Right renal cortex interstitium (tissue), 3 donors: ENCODE measurements at regions not wholly inside any gene's neighbourhood (a gene's known extent, or its start where the extent isn't known, plus 50 kb on each side); places are given as distances from the start of the nearest gene placed in this dataset.
"Not testable (repeated sequence)": the region's sequence is repeated elsewhere in the genome, so short reads cannot be mapped to it uniquely, and the experiment has no call there.

ENCODE experiments used
- DNase-seq, 3 donors: peaks; one replicate each; pipeline ENCODE4 v3.0.0-alpha.2; 2013; ENCODE audit warnings: low read depth in 3 of 3, low spot score in 2 of 3

- no peak for DNase-seq
Measured at GRCh38 chr6:147666255-147666654, 157.8 kb downstream of the SAMD5 start.

GRCh38 chr6:147667082-147667481 lies 158.6 kb downstream of the SAMD5 start:
- DNase-seq = no peak

GRCh38 chr6:147674099-147674498 lies 165.6 kb downstream of the SAMD5 start:
- no peak for DNase-seq

- no peak for DNase-seq
Measured at GRCh38 chr6:147674794-147675193, 166.3 kb downstream of the SAMD5 start.

- no peak for DNase-seq
Measured at GRCh38 chr6:147675281-147675680, 166.8 kb downstream of the SAMD5 start.

- no peak for DNase-seq
Measured at GRCh38 chr6:147676495-147677199, 168.2 kb downstream of the SAMD5 start.

GRCh38 chr6:147677647-147678046 lies 169.2 kb downstream of the SAMD5 start:
- DNase-seq = no peak

GRCh38 chr6:147678253-147678652 lies 169.8 kb downstream of the SAMD5 start:
- peak in 1 of 3 donors; percentile 29 for DNase-seq

- no peak for DNase-seq
Measured at GRCh38 chr6:147684906-147685305, 176.4 kb downstream of the SAMD5 start.

GRCh38 chr6:147689398-147689797 lies 180.9 kb downstream of the SAMD5 start:
- DNase-seq = no peak

GRCh38 chr6:147691446-147691845 lies 183.0 kb downstream of the SAMD5 start:
- DNase-seq = no peak

- DNase-seq = no peak
Measured at GRCh38 chr6:147693181-147693580, 184.7 kb downstream of the SAMD5 start.

- DNase-seq = not testable (repeated sequence)
Measured at GRCh38 chr6:147694556-147694955, 186.1 kb downstream of the SAMD5 start.

GRCh38 chr6:147695819-147696218 lies 187.3 kb downstream of the SAMD5 start:
- DNase-seq = no peak

- no peak for DNase-seq
Measured at GRCh38 chr6:147699140-147699539, 190.7 kb downstream of the SAMD5 start.

- no peak for DNase-seq
Measured at GRCh38 chr6:147699637-147700036, 191.1 kb downstream of the SAMD5 start.

- DNase-seq = no peak
Measured at GRCh38 chr6:147700436-147701209, 192.1 kb downstream of the SAMD5 start.

GRCh38 chr6:147704691-147705090 lies 196.2 kb downstream of the SAMD5 start:
- no peak for DNase-seq

GRCh38 chr6:147707524-147707923 lies 199.0 kb downstream of the SAMD5 start:
- no peak for DNase-seq

GRCh38 chr6:147708170-147708569 lies 199.7 kb downstream of the SAMD5 start:
- DNase-seq = no peak

- DNase-seq = no peak
Measured at GRCh38 chr6:147709396-147710272, 201.1 kb downstream of the SAMD5 start.
